Activated CD4-positive, alpha-beta T cell treated with anti-CD3 and anti-CD28 coated beads, Interleukin-10, Interleukin-2, amounts not matched to agents 100 ng/mL and 50 ng/mL, durations not matched to agents 16 hours and 8 hours (primary cell): ENCODE measurements at regions not wholly inside any gene's neighbourhood (a gene's known extent, or its start where the extent isn't known, plus 50 kb on each side); places are given as distances from the start of the nearest gene placed in this dataset.
A peak's percentile ranks its signal among the peaks of the same experiment; 100 is the strongest.

Source experiments
- DNase-seq: peaks from one replicate; pipeline ENCODE4 v3.0.0-alpha.2; 2020

GRCh38 chr3:88209356-88209755 is 59.6 kb downstream of the C3orf38 start:
- DNase-seq, result no peak

- no peak for DNase-seq
Observed at GRCh38 chr3:88211096-88211890, 61.5 kb downstream of the C3orf38 start.

DNA sequence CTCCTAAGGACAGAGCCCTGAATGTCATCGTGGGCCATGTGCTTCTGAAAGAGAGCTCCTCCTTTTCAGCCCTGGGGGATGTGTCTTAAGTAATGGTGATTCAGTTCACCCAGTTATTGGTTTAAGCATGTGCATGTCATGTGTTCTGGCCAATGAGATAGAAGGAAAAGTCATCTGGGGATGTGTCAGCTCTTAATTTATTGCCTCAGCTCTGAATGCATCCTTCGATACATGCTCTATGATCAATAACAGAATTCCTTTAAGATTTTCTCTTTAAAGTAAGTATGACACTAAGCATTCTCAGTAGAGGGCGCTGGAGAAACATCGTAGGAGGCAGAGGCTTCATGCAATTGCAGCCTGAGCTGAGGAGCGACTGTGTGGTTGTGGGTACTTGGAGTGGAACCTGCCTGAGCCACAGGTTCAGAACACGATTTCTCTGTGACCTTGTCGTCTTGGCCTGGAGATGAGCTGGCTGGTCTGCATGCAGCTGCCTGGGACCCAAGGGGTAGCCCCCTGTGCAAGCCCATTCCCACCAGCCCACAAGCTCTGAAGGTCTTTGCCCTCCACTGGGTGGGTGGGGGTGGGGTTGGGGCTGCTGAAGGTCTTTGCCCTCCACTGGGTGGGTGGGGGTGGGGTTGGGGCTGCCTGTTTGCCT is 69.5 kb downstream of the C3orf38 start:
- DNase-seq, result peak; percentile 43

- no peak for DNase-seq
Observed at GRCh38 chr3:88220126-88220525, 70.4 kb downstream of the C3orf38 start.

DNA sequence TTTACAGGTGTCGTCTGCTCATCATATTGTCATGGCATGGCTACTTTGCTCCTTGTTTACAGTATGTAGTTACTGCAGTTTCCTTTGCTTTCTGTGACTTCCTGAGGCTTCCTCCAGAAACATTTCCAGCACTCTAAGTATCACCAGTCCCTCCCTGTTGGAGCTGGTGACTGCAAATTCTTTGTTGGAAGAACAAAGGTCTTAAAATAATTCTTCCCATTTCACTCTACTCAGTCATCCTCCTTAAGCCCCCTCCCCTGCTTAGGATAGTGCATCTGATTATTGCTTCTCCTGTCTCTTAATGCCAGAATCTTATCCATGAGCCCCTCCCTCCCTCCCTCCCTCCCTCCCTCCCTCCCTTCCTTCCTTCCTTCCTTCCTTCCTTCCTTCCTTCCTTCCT is 72.0 kb downstream of the C3orf38 start:
- DNase-seq, result no peak

- no peak for DNase-seq
Observed at GRCh38 chr3:88222343-88222742, 72.6 kb downstream of the C3orf38 start.

GRCh38 chr3:88225326-88226008 is 75.7 kb downstream of the C3orf38 start:
- DNase-seq, result no peak

DNA sequence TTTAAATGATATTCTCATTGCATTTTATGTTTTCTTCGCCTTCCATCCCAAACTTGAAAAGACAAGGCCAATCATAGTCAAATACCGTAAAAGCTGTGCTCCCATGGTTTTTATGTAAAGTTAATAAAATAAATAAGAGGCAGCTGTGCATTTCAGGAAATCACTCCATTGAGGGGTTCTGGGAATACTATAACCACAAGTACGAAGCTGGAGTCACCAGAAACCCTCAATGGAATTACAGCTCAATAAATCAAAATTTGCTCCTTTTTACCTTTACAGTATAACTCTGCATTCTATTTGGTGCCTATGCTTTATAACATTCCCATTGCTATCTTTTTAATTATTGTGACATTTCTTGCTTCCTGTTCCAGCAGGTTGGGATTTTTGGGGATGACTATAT is 77.2 kb downstream of the C3orf38 start:
- DNase-seq, result no peak

- DNase-seq, result no peak
Observed at GRCh38 chr3:88230638-88231037, 80.9 kb downstream of the C3orf38 start.

GRCh38 chr3:88231207-88231606 is 81.4 kb downstream of the C3orf38 start:
- no peak for DNase-seq

DNA sequence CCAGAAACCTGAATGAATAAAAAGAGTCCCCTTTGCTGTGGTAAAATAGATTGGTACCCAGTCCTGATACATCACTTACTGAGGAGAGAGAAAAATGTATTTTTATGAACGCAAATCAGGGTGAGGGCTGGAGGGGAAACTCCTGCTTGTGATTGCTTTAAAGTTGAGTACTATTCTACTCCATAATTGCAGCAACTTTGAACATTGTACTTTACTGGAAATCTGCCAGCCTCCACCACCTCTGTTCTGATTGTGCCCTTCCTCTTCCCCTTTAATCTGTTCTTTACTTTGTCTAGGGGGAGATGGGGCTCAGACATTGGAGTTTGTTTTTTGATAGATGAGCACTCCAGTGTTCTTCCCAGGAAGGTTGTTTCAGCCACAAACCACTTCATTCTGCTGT is 81.9 kb downstream of the C3orf38 start:
- no peak for DNase-seq

DNA sequence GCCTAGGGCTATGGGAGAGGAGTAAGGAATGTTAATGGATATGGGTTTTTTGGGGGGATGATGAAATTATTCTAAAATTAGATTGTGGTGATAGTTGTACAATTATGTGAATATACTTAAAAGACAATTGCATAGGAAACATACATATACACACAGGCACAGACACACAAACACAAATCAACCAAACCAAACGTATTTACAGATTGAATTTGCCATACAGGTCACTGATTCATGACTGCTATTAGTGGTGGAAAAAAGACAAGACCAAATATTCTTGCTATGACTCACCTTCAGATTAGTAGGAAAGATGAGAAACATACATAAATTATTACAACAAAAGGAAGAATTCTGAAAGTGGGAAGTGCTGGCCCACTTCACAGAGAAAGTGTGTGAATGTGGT is 85.3 kb downstream of the C3orf38 start:
- DNase-seq, result no peak

DNA sequence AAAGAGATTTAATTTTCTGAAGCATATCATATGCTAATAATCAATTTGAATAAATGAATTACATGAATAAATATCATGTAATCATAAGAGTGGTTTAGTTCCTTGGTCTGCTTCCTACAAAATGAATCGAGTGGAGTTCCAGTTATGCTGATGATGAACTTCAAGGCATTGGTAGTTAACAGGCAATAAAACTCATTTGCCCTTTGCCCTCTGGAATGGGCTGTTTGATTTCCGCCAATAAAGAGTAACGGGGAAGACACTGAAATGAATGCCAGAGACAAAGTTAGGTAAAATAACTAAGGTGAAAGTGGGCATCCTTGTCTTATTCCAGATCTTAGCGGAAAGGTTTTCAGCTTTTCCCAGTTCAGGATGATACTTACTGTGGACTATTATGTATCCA is 90.1 kb downstream of the C3orf38 start:
- DNase-seq, result no peak

DNA sequence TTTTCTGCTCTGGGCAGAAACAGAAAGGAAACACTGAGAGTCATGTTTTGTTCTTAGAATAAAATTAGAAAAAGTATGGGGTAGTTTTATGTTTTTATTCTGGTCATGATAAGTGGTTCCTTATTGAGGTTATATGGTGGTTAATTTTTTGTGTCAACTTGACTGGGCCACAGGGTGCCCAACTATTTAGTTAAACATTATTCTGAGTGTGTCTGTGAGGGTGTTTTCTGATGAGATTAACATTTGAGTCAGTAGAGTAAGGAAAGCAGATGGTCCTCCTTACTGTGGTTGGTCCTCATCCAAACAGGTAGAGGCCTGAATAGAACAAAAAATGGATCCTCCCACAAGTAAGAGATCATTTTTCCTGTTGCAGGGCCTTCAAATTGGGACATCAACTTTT is 98.9 kb downstream of the C3orf38 start:
- no peak for DNase-seq

DNA sequence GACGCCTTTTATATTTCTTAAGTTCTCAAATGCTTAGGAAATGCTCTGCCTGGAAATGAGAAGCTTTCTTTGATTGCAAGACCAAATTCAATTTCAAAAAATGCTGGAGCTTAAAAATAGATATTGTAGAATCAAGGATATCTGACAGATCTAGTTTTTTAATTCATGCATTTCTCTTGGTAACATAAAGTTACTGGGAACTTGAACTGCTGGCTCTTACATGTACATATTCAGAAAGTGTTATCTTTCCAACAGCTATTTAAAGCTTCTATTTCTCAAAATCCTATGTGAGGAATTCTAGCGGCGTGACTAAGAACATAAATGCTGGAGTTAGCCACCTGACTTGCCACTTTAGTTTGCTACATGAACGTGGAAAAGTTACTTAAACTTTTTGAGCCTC is 109.3 kb downstream of the C3orf38 start:
- DNase-seq, result no peak

DNA sequence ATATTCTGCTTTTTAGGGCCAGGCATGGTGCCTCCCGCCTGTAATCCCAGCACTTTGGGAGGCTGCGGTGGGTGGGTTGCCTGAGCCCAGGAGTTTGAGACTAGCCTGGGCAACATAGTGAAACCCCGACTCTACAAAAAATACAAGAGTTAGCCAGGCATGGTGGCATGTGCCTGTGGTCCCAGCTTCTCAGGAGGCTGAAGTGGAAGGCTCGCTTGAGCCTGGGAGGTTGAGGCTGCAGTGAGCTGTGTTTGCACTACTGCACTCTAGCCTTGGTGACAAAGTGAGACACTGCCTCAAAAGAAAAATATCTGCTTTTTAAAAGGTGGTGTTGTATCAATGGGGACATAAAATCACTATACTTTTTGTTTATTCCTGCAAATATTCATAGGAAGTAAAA is 112.8 kb downstream of the C3orf38 start:
- no peak for DNase-seq

DNA sequence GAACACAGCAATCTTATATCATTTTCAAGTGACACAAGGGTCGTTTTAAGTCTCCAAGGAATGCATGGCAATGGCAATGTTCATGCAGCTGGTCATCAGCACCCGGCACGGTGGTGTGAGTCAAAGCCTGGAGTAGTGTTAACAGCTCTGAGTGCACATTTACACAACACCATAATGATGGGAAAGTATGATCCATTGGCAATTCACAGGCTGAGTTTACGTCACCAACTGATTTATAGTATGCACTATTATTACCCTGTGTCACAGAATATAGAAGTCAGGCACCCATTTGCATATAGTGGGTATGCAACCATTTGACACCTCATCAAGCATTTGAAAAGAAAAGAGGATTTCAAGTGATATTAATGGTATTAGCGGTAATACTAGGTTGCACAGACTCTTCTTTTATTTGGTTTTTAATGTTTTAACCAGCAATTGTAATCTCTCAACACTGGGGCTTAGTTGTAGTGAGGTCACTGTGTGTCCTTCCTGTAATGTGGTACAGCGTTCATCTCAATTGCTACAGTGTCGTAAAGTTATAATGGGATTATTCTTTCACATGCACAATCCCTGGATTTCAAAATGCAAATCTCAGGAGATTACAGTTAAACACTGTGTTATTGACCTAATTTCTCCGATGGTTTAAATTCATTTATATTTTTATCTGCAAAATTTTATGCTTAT is 113.8 kb downstream of the C3orf38 start:
- DNase-seq, result no peak

GRCh38 chr3:88267441-88267840 is 117.7 kb downstream of the C3orf38 start:
- no peak for DNase-seq

- DNase-seq, result no peak
Observed at GRCh38 chr3:88267847-88268246, 118.1 kb downstream of the C3orf38 start.

DNA sequence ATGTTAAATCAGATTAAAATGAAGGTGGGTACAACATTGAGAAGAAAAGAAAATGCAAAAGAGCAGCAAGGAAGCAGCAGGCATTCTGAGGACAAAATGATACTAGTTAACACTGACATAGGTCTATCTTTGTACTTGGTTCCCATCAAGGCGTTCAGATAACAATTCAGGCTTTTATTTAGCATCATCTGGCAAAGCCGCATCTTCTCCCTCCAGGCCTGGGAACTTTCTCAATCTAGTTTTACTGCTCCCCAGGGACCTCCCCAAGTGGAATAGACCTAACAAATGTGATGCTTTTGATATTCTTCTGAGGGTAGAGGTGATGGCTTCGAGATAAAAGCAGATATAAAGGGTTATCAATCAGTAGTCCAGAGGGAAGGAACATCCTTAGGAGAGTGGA is 130.6 kb downstream of the C3orf38 start:
- DNase-seq, result no peak

GRCh38 chr3:88282528-88283241 is 132.9 kb downstream of the C3orf38 start:
- DNase-seq, result no peak

DNA sequence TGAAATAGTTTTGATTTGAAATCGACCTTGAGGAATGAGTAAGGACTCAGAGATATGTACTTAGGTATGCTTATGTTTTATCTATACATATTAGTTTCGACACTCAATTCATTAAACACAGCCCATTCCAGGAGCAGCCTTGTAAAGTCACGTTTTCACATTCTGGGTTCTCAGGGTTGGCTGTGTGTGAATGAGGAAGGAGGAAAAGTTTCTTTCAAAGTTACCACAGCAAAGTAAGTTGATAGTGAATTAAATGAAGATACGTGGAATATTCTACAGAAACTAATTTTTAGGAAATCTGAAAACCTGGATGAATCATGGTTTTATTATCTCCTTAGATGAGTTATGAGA is 133.5 kb downstream of the C3orf38 start:
- DNase-seq, result no peak

GRCh38 chr3:88291486-88291885 is 141.7 kb downstream of the C3orf38 start:
- DNase-seq, result no peak
